ENCODE measurements at regions not wholly inside any gene's neighbourhood (a gene's known extent, or its start where the extent isn't known, plus 50 kb on each side); places are given as distances from the start of the nearest gene placed in this dataset.

DNA sequence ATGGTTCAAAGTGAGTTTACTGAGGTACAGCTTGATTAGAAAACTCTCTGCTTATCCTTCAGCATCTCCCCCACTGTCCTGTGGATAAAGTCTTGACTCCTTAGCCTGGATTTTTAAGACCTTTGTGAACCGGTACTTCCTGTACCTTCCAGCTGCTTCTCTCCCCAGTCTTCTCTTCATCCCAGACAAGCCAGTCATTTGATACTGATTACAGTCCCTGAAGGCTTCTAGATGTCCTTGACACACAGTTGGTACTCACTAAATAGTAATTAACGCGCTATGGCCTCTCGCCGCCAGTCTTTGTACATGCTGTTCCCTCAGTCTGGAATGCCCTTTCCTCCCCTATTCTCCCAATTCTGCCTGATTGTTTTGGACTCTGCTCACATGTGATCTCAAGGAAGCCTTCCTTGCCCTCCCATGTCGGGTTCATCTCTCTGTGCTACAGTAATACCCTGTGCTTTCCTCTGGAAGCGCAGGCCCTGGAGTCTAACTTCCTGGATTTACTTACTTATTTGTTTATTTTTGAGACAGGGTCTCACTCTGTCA, 50.6 kb upstream of the PTGR2 start:
- DNase-seq, result no peak

DNA sequence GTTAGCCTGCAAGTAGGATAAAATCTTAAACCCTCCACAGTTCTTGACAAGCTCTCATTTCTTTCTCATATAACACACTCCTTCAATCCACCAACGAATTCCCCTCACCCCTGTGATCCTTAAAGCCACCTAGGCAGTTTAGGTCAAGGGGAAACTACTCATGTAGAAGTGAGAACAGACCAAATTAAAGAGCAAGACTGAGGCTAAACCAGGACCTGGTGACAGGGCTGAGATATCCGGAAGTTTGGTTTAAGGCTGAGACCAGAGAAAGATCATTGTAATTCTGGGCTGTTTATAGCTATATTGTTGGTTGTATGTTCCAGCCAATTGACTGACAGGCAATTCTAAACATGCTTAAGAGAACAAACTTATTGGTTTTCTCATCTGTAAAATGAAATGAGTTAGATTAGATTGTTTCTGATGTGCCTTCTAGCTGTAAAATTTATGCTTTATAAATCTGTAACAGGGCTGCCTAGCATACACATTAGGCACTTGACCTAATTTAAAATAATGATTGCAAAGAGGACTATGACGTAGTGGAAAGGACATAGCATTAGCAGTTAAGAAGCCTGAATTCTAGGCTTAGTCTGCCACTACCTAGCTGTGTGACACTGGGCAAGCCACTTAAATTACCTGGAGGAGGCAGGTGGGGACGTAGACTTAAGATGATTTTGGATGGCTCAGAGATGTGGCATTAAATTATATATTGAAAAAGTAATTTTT, 53.9 kb upstream of the PTGR2 start:
- no peak for DNase-seq

DNA sequence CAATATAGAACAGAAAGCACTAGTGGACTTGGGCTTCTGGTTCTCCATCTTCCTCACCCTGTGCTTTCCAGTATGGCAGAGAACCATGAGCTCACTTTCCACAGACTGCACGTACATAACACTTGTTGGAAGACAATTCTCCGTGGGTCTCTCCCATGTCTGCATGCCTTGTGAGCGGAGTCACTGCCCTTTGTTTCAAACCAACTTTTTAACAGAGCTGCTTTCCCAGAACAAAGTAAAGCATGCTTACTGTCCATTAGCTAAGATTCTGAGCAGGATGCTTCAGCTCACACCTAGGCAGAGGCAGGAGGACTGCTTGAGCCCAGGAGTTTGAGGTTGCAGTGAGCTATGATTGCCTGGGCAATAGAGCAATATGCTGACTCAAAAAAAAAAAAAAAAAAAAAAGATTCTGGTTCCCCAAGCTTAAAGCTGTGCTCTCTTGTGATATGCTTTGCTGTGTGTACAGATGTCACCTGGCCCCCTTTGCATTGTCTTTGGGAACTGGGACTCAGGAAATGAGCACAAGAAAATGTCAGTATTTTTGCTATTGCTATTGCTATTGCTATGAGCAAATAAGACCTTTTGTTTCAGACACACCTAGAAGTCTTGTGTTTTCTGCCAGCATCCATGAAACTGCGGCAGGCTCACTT, 54.6 kb upstream of the PTGR2 start:
- no peak for DNase-seq

DNA sequence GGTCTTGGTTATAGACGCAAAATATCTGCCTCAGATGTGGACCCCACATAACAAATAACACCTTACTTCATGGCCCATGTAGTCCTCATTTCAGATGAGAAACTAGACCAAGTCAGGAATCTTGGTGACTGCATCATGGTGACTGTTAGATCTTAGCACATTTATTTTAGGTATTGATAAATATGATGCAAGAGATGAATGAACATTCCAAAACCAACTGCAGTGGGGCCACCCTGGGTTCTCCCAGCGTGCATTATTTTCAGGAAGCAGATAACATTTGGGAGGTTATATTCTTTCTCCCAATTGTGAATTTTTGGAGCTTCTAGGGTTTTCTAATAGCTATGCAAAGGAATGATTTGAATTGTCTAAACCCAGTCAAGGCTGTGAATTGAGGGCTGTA, 55.2 kb upstream of the PTGR2 start:
- DNase-seq, result no peak

DNA sequence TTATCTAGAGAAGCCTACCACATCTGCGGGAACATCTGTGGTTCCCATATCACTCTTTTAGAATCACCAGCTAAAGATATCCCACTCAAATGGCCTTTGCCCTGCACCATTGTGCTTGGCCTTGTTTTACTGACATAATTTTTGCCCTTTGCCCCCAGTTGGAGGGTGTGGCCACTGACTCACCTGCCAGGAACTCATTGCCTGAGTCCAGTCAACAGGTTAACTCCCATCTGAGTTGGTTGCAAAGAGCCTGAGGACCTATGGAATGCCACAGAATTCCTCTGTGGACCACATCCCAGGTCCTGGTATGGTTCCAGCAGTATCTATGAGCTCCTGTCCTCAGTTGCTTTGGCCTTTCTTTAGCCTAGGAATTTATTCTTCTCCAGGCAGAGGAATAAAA, 55.7 kb upstream of the PTGR2 start:
- DNase-seq, result no peak

DNA sequence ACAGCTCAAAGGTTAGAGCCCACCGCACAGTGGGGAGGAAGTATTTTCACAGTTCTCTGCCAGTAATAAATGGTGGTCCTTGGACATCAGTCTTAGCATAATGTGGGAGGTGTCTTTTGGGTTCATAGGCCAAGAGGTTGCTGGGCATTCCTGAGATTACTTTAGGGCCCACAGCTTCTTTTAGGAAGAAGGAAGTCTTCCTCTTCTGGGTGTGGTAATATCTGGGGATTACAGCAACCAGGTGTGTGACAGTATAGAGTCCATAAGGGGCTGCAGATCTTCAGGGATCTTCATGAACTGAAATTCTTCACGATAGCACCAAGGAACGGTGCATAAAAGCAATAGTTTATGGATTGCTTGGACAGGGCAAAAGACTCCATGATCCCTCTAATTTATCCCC, 56.2 kb upstream of the PTGR2 start:
- no peak for DNase-seq

DNA sequence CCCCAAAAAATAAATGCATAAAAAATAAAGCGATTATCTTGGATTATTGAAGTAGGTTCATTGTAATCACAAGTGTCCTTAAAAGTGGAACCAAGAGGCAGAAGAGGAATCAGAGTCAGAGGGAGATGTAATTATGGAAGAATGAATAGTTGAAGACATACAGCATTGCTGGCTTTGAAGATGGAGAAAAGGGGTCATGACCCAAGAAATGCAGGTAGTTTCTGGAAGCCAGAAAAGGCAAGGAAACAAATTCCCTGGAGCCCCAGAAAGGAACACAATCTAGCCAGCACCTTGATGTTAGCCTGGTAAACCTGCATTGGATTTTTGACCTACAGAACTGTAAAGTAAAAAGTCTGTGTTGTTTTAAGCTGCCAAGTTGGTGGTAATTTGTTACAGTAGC, 57.5 kb upstream of the PTGR2 start:
- no peak for DNase-seq

DNA sequence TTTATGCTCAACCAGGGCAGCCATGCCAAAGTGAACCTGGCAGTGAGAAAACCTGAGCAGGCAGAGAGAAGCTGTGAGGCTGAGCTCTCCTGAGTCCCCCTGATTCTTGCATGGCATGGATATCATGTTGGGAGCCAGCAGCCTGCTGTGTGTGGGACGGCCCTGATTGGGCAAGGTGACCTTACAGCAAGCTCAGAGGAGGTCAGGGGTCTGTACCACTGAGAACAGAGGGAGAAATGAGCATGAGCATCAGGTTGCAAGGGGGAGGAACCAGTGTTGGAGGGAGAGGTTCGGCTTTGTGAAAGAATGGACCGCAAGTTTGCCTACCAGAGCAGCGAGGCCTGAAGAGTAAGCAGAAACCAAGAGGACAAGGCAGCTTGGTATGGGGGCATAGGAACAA, 59.1 kb upstream of the PTGR2 start:
- no peak for DNase-seq

DNA sequence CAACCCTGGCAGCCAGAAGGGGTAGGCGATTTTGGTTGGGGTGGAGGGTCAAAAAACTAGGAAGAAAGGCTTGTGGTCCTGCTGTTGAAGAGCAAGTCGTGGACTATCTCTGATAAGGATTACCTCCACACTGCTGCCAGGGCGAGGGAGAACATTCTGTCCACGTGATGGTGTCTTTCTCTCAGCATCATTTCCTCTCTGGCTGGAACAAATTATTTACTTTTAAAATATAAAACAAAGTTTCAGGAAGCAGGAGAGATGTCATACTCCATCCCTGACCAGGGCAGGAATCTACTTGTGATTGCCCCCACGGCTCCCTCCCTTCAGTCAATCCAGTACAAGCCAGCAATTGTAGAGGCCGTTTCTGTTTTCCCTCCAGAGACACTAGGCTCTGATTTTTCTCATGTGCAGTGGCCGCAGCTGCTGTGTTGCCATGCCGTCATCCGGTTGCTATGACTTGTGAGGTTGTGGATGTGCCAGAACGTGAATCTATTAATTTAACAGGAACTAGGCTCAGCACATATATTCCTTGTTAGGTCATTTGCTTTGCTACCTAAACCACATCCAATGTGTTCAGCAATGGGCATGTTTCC, 61.5 kb upstream of the PTGR2 start:
- no peak for DNase-seq

DNA sequence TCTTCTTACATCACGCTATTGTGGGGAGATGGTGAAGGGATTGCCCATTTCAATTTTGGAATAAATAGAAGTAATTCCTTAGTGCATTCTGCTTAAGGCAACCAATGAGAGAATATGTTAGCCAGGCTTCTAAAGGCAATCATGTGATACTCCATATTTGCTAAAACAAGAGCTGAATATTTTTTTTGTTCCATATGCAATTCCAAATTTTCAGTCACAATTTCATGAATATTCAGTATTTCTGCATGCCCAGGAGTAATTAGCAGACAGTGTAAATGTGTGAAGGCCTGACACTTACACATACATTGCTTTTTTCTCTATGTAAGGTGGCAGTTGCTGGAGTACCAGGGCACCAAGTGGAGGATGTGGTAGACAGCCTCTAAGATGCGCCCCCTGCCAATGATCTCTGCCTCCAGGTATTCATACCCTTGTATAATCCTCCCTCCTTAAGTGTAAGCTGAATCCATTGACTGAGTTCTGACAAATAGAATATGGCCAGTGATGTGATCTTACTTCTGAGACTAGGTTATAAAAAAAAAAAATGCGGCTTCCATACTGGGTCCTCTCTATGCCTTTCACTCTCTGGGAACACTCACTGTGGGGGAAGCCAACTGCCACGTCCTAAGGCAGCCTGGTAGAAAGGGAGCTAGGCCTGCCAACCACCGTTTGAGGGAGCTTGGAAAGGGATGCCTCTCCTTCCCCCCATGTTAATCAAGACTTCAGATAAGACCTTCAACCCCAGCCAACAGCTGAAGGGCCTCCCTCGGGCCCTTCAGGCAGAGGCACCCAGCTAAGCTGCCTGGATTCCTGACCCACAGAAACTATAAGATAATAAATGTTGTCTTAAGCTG, 62.7 kb upstream of the PTGR2 start:
- DNase-seq, result peak; percentile 42

DNA sequence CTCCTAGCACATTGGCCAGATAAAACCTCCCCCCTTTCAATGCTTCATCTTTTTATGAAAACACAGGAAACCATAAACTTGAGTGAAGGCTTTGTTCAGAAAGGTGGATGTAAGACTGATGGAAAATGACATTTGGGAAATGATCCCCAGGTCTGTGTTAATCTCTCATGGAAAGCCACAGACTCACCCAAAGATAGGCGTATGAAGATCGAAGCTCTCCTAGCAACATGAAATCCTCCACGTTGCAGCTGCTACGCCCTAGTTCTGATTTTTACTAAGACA, 63.4 kb upstream of the PTGR2 start:
- no peak for DNase-seq

DNA sequence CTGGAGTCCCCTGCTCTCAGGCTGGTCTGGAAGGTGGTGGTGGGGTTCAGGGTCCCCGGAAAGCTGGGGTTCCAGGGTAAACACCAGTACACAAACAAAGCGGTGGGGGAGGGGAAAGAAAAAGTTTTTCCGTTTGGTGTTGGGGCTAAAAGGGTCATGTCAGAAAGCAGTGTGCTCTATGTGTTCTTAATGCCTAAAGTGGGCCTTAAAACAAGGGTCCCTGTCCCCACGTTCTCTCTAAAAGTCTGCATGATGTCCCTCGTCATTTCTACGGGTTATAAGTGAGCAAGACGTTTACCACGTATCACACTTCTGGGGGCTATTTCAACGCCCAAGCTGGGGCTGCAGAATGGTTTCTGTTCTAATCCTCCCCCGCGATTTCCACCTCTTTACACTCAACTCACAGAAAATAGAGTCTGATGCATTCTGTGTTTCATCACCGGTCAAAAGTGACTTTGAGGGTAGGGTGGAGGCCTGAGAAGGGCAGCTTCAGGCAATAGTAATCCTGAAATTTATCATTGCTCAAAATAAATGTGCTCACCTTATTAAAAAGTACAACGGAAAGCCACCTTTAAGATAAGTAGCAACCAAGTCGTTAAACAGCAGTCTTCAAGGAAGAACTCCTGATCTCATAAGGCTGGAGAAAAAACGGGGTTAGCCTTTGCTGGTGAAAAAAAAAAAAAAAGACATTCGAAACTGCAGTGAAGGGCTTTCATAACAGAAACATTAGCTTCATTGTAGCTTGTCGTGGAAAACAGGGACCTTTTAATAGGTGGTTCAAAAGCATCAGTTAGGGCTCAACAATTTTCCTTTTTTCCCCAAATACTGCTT, 63.9 kb upstream of the PTGR2 start:
- no peak for DNase-seq

DNA sequence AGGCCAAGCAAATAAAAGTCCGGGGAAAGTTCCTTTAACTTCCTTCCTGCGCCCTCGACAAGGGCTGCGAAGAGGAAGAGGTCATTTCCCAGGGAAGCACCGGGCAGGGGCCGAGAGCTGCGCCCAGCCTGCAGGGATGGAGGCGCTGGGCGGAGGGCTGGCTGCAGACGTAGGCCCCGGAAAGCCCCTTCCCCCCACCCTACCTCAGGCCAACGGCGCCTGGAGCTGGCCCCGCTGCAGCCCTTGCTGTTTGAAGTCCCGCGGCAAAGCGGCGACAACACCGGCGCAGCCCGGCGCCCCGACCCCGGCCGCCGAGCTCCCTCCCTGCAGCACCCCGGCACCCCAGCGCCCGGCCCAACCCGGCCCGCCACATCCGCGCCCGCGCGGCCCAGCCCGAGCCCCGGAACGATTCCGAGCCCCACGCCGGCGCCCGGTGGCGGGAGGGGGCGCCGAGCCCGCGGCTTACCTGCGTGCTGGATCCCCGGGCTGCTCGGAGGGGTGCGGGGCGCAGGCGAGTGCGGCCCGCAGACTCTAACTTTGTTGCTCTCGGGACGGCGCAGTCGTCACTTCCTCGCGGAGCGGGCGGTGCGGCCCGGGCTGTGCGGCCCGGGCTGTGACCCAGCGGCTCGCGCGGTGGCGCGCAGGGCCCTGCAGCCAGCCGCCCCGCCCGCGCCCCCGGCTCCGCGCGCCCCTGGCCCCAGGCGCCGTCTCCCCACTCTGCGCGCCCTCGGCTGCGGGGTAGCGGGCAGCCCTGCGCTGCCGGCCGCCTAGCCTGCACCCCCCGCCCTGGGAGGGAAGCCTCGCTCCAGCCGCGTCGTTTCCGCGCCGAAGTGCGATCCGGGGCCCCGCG, 64.8 kb upstream of the PTGR2 start:
- DNase-seq, result peak; percentile 75

DNA sequence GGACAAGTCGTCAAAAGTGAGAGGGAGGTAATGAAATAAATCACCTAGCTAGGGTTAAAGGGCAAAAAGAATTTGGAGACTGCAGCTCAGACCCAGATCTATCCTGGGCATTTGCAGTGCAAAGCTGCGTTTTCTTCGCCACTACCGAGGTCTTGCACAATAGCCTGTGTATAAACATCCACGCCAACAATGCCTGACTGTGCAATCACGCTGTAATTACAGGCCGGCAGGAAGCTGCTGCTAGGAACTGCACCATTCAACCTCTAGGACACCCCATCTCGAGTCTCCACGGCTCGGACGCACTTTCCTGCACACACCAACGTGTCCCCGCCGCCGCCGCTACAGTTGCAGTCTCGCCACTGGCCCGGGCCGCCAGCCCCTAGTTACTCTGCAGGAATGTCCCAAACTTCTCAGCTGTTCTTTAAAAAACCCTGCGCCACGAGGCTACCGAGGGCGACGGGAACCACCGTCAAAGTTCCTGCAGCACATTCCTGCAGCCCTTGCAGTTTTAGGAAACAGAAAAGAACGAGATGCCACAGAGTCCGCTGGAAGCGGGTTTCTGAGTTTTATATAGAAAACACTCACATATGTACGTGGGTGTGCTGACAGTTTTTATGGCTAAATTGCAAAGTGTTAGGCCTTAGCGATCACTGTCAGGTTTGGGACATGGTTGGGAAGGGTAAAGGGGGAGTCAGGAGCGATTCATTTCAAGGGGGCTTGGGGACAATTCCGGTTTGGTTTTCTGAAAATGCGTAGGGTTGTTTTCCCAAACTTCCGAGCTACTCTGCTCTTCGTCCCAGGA, 65.6 kb upstream of the PTGR2 start:
- DNase-seq, result peak; percentile 72

DNA sequence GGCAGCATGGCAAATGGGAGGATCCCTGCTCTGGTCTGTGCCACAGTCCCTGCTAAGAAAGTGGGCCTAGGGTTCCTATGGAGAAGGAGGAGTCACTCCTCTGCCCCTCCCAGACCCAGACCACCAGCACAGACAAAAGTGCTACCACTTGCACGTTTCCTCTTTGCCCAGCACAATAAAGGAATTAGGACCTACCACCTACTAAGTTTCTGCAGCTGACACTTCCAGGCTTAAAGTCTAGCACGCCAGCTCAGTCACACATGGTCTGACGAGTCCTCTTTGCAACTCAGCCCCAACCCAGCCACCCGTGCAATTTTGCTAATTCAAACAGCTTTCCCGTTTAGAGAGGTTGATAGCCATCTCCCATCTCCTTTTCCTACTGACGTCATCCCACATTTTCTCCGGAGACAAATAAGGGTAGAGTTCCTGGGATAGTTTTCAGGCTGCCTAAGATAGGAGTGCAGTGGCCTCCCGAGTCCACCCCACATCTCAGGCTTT, 66.2 kb upstream of the PTGR2 start:
- DNase-seq, result peak; percentile 54

DNA sequence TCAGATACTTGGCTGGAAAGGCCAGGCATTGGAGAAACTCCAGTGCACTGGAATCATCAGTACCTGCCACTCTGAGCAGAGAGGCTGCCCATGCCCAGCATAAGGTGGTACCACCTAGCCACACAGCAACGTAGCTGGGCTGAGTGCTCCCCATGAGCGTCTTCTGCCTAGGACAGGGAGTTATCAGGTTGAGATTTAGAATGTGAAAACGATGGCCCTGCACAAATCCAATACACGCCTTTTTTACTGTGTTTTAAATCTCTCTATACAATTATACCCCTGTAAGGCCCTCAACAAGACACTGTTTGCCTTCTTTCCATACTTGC, 66.7 kb upstream of the PTGR2 start:
- no peak for DNase-seq

DNA sequence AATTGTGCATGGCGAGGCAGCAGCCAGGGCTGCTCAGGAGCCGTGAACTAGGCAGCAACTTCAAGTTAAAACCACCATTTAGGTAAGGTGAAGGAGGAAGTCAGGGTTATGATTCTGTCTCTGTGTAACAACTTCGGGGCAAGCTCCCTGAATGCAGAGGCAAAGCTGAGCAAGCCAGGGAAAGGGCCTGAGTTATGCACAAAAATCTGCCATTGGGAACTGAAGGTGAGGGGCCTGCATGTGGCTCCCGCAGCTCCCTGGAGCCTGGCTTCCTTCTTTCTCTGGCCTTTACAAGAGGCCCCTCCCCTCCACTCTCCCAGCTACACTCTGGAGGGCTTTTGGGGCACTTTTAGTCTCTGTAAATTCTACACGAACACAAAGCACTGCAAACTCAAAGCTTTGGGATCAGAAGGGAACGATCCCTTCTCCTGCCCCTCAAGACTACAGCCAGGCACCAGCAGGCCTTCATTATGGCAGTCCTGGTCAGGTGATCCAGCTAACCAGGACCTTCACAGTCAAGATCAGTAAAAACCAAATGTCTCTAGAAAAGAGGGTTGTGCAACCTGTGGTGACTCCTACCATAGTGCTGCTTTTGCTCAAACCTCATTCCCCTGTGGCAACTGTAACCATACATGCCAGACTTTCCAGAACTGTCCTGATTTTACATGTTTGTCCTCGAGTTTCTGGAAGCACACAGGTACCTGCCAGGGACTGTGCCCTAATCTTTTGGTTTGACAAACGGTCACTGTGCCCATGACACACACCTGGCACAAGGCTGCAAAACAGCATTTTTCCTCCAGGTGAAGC, 67.2 kb upstream of the PTGR2 start:
- DNase-seq, result no peak

DNA sequence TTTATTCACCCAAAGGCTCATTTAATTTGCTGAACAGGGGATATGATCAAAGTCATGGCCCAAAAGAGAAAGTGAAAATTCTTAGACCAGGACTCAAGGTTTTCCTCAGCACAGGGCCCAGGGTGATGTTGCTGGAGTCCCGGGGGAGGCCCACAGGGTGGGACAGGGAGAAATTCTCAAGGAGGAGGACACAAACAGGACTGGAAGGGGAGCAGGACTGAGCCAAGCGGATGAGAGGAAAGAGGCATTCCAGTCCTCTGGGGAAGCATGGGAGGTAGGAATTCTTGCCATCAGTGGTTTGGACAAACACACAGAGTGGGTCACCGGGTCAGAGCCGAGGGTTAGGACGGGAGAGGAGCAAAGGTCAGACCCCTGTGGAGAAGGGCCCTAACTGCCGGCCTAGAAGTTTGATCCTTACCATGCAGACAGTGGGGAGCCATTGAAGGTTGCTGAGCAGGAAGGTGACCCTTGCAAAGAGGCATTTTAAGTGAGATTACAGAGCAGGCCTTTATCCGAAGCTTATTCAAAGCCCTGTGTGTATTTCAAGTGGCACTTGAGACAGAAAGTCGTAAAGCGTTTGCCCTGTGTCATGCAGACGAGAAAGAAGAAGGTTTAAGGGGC, 68.4 kb upstream of the PTGR2 start:
- no peak for DNase-seq

DNA sequence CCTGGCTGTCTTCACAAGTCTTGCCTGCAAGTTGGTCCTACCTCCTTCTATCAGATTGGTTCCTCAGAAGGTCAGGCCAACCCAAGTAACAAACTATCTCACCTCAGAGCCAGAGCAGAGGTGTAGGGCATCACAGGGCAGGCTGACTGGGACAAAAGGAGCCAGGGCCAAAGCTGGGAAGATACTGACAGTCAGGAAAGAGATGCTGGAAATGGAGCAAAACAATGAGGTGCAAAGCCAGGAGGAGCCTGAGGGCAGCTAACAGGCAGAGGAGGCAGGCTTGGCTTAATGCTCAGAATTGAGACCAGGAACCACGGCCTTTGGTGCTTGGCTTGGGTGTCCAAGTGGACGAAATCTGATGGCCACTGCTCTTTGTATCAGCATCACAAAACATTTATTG, 68.4 kb upstream of the PNMA1 start:
- no peak for DNase-seq

Measured in CD4-positive, alpha-beta T cell treated with Interleukin-17A for 4 hours (primary cell).